HFFc6 (cell line): ENCODE measurements at regions not wholly inside any gene's neighbourhood (a gene's known extent, or its start where the extent isn't known, plus 50 kb on each side); places are given as distances from the start of the nearest gene placed in this dataset.
"Not testable (repeated sequence)": the region's sequence is repeated elsewhere in the genome, so short reads cannot be mapped to it uniquely, and the experiment has no call there.

ENCODE experiments used
- DNase-seq: peaks from one replicate; pipeline ENCODE4 v3.0.0-alpha.2; 2018
- H3K27ac Mint-ChIP-seq: 2 replicates; pipeline ENCODE4 v1.8.0; 2020; ENCODE audit warnings: mild to moderate bottlenecking, mixed read lengths
- H3K27me3 Mint-ChIP-seq: 2 replicates; pipeline ENCODE4 v1.8.0; 2021; ENCODE audit warnings: mild to moderate bottlenecking, moderate library complexity, mixed read lengths; ENCODE audit not compliant: insufficient read depth
- H3K36me3 Mint-ChIP-seq: 2 replicates; pipeline ENCODE4 v1.8.0; 2021; ENCODE audit warnings: low read depth, mixed read lengths
- H3K4me1 Mint-ChIP-seq: 2 replicates; pipeline ENCODE4 v1.8.0; 2020; ENCODE audit warnings: low read depth, mixed read lengths
- H3K4me3 Mint-ChIP-seq: 2 replicates; pipeline ENCODE4 v1.8.0; 2020; ENCODE audit warnings: mild to moderate bottlenecking, moderate library complexity, mixed read lengths
- H3K9me3 Mint-ChIP-seq: 2 replicates; pipeline ENCODE4 v1.8.0; 2020; ENCODE audit warnings: mild to moderate bottlenecking, mixed read lengths
- TF ChIP-seq, protein P1 (sequence below): fragments of 200-600 bp; sonication (generic); IDR thresholded peaks from 2 replicates; pipeline ENCODE4 v1.5.0; 2021; ENCODE audit warnings: antibody characterized with exemption, mild to moderate bottlenecking

DNA sequence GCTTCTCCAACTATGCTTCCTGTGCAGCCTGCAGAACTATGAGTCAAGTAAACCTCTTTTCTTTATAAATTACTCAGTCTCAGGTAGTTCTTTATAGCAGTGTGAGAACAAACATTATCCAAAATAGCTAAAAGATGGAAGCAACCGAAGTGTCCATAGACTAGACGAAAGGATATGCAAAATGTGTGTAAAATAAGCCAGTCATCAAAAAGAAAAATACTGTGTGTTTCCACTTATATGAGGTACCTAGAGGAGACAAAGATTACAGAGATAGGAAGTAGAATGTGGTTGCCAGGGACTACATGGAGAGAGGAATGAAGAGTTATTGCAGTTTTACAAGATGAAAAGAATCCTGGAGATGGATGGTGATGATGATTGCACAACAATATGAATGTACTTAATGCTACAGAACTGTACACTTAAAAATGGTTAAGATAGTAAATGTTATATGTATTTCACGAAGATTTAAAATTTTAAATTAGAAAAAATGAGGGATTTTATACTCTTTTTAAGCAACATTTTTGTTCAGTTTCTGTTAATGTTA lies 99.3 kb upstream of the FN1 start:
- H3K4me1 Mint-ChIP-seq, result peaks cover 88% of the 10 kb centered on the region
- no peak overlapping the region for H3K4me3 Mint-ChIP-seq
- H3K27ac Mint-ChIP-seq, result peak overlapping the region; percentile 9
- H3K27me3 Mint-ChIP-seq, result no peaks in the 10 kb centered on the region
- TF ChIP-seq, protein P1, sequence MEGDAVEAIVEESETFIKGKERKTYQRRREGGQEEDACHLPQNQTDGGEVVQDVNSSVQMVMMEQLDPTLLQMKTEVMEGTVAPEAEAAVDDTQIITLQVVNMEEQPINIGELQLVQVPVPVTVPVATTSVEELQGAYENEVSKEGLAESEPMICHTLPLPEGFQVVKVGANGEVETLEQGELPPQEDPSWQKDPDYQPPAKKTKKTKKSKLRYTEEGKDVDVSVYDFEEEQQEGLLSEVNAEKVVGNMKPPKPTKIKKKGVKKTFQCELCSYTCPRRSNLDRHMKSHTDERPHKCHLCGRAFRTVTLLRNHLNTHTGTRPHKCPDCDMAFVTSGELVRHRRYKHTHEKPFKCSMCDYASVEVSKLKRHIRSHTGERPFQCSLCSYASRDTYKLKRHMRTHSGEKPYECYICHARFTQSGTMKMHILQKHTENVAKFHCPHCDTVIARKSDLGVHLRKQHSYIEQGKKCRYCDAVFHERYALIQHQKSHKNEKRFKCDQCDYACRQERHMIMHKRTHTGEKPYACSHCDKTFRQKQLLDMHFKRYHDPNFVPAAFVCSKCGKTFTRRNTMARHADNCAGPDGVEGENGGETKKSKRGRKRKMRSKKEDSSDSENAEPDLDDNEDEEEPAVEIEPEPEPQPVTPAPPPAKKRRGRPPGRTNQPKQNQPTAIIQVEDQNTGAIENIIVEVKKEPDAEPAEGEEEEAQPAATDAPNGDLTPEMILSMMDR, result no peak
- DNase-seq, result peak; percentile 57
- peaks cover 22% of the 10 kb centered on the region for H3K36me3 Mint-ChIP-seq
- peaks cover 18% of the 10 kb centered on the region for H3K9me3 Mint-ChIP-seq

DNA sequence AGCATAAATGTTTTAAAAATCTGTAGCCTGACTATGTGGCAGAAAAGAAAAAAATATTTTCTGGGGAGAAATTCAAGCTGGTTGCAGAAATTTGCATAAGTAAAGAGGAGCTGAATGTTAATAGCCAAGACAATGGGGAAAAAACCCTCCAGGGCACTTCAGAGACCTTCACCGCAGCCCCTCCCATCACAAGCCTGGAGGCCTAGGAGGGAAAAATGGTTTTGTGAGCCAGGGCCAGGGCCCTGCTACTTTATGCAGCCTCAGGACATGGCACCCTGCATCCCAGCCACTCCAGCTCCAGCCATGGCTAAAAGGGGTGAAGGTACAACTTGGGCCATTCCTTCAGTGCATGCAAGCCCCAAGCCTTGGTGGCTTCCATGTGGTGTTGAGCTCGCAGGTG lies 97.8 kb upstream of the FN1 start:
- not testable (repeated sequence) for DNase-seq, H3K27ac Mint-ChIP-seq, H3K27me3 Mint-ChIP-seq, H3K4me3 Mint-ChIP-seq
- H3K36me3 Mint-ChIP-seq, result peaks cover 22% of the 10 kb centered on the region
- peaks cover 90% of the 10 kb centered on the region for H3K4me1 Mint-ChIP-seq
- H3K9me3 Mint-ChIP-seq, result peaks cover 18% of the 10 kb centered on the region

DNA sequence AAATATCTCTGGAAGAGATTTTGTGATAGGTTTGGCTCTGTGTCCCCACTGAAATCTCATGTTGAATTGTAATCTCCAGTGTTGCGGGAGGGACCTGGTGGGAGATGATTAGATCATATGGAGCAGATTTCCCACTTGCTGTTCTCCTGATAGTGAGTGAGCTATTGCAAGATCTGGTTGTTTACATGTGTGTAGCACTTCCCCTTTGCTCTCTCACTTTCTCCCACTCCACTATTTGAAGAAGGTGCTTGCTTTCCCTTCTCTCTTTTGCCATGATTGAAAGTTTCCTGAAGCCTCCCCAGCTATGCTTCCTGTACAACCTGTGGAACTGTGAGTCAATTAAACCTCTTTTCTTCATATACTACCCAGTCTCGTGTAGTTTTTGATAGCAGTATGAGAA lies 97.0 kb upstream of the FN1 start:
- H3K27me3 Mint-ChIP-seq, result no peaks in the 10 kb centered on the region
- no peak overlapping the region for H3K4me3 Mint-ChIP-seq
- H3K27ac Mint-ChIP-seq, result no peak overlapping the region
- TF ChIP-seq, protein P1, result no peak
- DNase-seq, result no peak
- peaks cover 22% of the 10 kb centered on the region for H3K36me3 Mint-ChIP-seq
- peaks cover 90% of the 10 kb centered on the region for H3K4me1 Mint-ChIP-seq
- H3K9me3 Mint-ChIP-seq, result peaks cover 18% of the 10 kb centered on the region

DNA sequence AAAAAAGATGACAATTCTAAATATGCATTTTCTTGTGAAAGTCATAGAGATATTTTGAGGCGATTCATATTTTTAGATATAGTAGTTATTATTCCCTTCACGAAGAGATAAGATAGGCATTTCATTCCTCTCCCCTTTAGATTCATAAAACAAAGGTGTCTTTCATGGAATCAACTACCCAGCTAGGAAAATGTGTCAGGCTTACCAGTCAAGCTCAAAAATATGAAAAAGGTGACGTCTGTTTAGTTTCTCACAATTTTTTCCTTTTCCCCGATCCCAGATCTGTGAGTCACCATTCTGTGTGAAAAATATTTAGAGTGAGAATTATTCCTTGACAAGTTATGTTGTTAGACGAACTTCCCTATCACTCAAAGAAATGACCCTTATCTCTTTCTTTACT lies 95.4 kb upstream of the FN1 start:
- Mint-ChIP-seq H3K27ac (peak overlapping the region; percentile 89), H3K36me3 (peaks cover 22% of the 10 kb centered on the region), H3K9me3 (peaks cover 18% of the 10 kb centered on the region), H3K4me1 (peaks cover 92% of the 10 kb centered on the region), H3K4me3 (no peak overlapping the region; the same call in 1 of the 2 replicates), H3K27me3 (peaks cover 2% of the 10 kb centered on the region; the same call in 1 of the 2 replicates)
- DNase-seq, result peak; percentile 24
- TF ChIP-seq, protein P1, result no peak

DNA sequence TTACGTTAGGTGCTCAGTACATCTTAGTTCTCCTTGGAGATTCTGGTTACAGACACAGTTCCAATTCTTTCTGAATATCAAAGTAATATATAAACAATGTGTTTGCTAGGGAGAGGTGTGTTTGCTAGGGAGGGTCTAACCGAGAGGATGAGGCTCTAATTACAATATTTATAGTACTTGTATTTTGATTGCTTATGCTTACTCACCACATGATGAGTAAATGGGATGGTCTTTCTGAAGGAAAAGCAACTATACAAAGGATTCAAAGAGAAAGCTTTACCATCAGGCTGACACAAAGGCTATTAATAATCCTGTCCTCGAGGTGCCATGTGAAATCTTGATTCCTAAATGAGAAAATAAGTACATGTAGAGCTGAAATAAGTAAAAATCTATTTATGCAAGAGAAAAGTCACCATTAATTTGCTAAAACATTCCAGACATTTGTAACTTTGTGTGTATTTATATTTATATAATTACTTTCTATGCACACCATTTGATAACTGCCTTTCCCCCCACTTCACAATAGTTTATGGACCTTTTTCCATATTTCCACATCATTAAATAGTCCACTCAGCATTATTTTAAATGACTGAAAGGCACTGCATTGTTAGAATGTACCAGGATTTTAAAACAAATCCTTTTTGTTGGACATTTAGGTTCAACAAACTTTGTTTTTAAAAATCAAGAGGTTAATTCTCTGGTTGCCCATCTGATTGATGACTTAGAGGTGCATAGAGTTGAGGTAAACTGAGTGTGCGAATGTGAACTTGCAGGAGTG lies 94.5 kb upstream of the FN1 start:
- H3K27ac Mint-ChIP-seq, result peak overlapping the region; percentile 89
- peak; percentile 30 for DNase-seq
- H3K9me3 Mint-ChIP-seq, result peaks cover 18% of the 10 kb centered on the region
- H3K27me3 Mint-ChIP-seq, result peaks cover 2% of the 10 kb centered on the region; the same call in 1 of the 2 replicates
- TF ChIP-seq, protein P1, result no peak
- peaks cover 92% of the 10 kb centered on the region for H3K4me1 Mint-ChIP-seq
- H3K36me3 Mint-ChIP-seq, result peaks cover 30% of the 10 kb centered on the region
- H3K4me3 Mint-ChIP-seq, result peak overlapping the region; percentile 33; the same call in 1 of the 2 replicates

DNA sequence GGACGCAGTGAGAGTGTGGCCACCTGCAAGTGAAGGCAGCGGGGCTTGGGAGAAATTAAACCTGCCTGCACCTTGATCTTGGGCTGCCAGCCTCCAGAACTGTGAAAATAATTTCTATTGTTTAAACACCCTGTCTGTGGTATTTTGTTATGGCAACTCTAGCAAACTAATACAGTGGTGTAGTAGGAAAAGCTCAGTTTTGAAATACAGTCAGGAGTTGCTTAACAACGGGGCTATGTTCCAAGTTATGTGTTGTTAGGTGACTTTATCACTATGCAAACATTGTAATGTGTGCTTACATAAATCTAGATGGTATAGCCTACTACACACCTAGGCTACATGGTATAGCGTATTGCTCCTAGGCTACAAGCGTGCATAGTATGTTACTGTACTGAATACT lies 93.4 kb upstream of the FN1 start:
- Mint-ChIP-seq H3K4me1 (peaks cover 84% of the 10 kb centered on the region), H3K9me3 (peaks cover 9% of the 10 kb centered on the region), H3K27me3 (peaks cover 2% of the 10 kb centered on the region; the same call in 1 of the 2 replicates), H3K4me3 (peak overlapping the region; percentile 23; the same call in 1 of the 2 replicates), H3K36me3 (peaks cover 22% of the 10 kb centered on the region), H3K27ac (peak overlapping the region; percentile 89)
- TF ChIP-seq, protein P1, result no peak
- DNase-seq, result peak; percentile 74
